Dermis blood vessel endothelial cell (primary cell): ENCODE measurements at regions not wholly inside any gene's neighbourhood (a gene's known extent, or its start where the extent isn't known, plus 50 kb on each side); places are given as distances from the start of the nearest gene placed in this dataset.

Source experiments
- DNase-seq: peaks from one replicate; pipeline ENCODE4 v3.0.0; 2010

DNA sequence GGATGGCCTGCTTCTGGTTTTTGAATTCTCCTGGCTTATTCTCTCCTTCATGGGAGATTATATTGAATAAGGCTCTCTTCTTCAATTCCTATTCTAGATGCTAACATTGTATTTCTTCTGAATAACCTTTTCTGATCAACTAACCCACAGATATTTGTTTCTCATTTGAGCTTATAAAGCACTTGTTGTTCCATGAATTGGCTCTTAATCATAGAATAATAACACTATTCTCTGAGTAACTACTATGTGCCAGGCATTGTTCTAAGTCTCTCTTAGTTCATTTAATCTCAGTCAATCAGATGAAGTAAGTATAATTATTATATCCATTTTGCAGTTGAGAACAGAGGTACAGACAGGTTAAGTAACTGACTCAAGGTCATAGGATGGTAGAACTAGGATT is 136.3 kb upstream of the MLIP start:
- DNase-seq = no peak

- no peak for DNase-seq
These were observed 135.2 kb upstream of the MLIP start for GRCh38 chr6:53975941-53976615.

DNA sequence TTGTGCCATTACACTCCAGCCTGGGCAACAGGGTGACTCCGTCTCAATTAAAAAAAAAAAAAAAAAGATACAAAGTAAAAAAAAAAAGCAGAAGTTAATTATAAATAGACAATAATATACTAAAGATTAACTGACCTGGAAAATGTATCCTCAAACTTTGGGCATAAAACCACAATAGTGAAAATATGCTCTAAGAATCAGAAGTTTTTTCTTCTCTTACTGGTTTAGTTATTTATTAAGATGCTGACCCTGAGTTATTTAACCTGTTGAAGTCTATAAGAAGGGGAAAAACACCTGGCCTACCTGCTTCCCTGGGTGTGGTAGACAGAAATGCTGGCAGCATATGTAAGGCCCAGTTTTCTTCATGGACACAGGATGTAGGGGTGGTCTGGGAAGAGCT is 133.7 kb upstream of the MLIP start:
- DNase-seq = no peak

DNA sequence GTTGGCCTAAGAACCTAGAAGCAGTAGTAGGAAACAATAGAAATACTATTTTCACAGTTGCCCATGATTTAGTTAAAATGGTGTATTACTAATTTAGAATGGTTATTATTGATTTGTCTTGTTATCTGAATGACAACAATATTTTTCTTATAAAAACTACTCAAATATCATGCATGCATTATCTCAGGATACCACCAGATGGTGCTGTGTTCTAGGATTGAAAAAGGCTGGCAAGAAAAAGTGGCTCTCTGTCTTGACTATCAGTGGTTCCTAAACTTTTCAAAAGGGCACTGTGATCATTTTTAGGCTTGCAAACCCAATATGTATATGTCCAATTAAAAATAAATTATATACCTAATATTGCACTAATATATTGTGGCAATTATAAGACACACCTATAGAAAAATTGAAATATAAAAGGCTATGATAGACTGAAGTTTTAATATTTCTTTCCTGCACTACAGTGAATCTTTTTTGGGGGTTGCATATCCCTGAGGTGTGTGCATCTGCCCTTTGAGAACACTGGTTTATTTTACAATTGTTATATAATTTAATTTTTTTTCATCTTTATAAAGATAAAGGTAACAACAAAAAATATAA is 131.7 kb upstream of the MLIP start:
- peak; percentile 74 for DNase-seq

GRCh38 chr6:53982366-53983050 is 128.7 kb upstream of the MLIP start:
- no peak for DNase-seq

- DNase-seq = no peak
These were observed 127.9 kb upstream of the MLIP start for GRCh38 chr6:53983301-53983700.

GRCh38 chr6:53984163-53984562 is 127.1 kb upstream of the MLIP start:
- DNase-seq = peak; percentile 87

GRCh38 chr6:53984581-53984980 is 126.7 kb upstream of the MLIP start:
- no peak for DNase-seq

DNA sequence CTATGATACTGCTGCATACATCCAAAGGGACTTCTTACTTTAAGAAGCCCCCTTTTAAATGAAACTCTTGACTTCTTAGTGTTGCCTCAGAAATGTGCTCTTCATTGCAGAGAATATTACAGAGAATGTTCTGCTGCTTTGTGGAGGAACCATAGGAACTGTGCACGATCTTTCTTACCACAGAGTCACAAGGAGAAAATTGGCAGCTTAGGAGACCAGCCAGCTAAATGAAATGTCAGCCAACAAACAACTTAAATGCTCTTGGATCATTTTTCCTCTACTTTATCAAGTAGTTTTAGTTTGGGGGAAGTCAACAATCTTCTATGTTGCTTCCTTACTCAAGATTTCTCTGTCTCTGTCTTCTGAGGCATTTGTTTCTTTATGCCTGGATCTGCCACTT is 125.9 kb upstream of the MLIP start:
- no peak for DNase-seq

DNA sequence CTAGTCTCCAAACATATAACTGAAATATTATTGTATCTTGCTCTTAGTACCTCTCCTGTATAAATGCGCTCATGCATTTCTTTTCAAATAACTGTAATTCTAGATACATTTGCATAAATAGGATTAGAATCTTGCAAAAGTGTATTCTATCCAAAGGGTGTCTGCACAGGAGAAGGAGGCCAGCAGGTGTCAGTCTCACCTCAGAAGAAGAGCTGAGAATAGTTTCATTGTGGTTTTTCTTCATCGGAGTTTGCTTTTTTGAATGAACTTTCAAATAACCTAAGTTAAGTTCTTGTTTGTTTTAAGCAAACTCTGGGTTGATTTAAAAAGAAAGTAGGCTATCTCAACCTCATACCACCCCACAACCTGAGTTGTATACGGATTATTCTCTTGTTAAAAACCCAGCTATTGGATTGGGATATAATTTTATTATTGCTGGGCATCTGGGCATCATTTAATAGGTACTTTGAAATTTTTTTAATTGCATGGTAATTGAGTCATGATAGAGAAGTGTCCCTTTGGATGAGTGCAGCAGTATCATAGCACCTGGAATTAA is 125.0 kb upstream of the MLIP start:
- peak; percentile 77 for DNase-seq

DNA sequence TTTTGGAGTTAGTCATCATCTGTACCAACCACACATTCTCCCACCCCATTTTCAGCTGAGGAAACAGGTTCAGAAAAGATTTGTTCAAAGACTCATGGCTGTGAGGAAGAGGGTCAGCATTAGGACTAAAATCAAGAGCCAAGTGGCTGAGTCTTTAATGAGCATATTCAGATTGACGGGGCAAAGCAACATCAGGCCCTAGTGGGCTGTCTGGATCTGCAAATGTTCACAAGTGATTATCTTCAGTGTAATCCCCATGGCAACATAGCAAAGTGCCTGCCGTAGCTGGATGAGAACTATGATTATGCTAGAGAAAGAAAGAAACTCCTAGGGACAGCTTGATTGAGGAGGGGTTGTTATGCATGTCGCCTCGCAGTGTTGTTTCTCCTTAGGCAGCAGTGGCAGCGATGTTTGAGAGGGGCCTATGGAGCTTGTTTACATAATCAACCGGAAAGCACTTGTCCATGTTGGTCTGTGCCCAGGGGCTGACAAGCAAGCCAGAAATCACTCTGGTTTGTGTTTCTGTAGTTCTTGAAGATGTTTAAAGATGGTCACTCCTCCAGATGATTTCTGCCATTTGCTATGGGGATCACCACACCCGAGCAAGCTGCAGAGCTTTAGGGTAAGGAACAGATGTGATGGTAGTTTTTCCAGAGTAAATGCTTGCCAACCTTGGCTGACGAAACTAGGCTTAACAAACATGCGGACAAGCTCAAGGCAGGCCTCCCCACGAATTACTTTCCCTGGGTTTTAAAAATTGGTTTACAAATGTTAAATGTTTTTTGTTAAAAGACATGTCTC is 124.3 kb upstream of the MLIP start:
- peak; percentile 11 for DNase-seq

DNA sequence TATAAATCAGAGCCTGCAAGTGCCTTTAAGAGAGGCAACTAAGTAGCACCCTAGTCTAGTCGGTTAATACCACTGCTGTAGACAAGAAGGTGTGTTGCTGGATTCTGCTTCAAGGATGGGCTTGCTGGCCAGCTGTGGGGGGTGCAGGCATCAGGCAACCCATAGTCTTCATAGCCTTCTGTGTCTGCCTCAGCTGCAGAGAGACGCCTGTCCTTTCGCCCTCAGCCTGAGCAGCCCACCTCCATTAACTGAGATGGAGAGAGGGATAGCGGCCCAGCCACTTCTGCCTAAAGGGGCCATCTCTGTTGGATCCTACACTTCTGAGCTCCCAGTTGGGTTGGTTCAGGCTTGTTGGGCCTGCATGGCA is 123.7 kb upstream of the MLIP start:
- no peak for DNase-seq

- DNase-seq = no peak
These were observed 121.7 kb upstream of the MLIP start for GRCh38 chr6:53989504-53989903.

- peak; percentile 23 for DNase-seq
These were observed 118.7 kb upstream of the MLIP start for GRCh38 chr6:53992522-53992921.

DNA sequence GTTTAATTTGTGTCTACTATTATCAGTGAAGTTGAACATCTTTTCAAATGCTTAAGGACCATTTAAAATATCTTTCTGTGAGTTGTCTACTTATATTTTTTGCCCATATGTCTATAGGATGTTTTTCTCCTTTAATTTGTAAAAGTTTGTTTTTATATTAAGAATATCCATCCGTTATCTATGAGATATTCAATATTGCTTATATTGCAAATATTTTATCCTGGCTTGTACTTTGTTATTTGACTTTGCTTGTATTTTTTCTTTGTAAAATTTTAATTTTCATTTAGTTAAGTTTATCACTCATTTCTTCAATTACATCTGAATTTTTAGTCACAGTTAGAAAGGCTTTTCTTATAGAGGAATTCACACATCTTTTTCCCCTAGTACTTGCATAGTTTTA is 117.0 kb upstream of the MLIP start:
- DNase-seq = no peak

- DNase-seq = no peak
These were observed 115.3 kb upstream of the MLIP start for GRCh38 chr6:53995935-53996334.

GRCh38 chr6:53998303-53998702 is 112.9 kb upstream of the MLIP start:
- DNase-seq = peak; percentile 16

DNA sequence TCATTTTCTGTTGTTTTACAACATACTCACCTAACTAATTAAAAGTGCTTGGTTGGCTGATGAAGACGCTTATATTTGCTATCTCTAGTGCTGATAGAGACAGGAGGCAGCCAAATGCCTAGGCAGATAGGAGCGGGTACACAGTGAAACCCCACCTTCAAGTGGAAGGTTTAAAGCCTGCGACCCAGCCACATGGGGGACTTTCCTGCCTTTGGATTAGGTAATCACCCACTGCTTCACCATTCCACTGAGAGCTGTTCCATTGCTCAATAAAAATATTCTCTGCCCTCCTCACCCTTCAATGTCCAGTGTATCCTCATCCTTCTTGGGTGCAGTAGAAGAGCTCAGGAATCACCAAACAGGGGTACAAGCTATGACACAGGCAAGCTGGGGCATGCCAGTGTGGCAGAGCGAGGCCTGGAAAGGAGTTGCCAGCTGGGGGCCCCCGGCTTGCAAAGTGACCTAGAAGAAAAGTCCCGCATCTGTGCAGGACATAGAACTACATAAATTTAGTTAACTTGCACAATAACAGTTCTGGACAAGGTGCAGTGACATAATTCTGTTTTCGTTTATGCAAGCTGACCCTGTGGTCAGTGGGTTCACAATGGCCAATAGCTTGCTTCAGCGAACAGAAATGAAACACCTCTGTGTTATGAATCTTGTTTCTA is 112.0 kb upstream of the MLIP start:
- DNase-seq = no peak

DNA sequence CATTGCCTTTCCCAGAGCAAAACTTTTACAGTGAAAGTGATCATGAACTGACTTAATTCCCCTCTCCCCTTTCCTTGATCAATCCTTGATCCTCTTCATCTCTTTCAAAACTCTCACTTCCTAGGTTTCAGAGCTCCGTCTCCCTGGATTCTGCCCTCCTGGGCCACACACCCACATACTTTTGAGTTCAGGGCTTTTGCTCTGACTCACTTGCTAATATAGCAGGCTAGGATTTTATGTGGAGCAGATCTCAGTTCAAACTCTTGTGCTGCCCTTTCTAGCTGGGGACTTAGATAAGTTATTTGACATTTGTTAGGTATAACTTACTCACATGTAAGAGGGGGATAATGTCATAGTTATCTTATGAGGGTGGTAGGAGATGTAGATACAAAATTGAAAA is 109.1 kb upstream of the MLIP start:
- no peak for DNase-seq

DNA sequence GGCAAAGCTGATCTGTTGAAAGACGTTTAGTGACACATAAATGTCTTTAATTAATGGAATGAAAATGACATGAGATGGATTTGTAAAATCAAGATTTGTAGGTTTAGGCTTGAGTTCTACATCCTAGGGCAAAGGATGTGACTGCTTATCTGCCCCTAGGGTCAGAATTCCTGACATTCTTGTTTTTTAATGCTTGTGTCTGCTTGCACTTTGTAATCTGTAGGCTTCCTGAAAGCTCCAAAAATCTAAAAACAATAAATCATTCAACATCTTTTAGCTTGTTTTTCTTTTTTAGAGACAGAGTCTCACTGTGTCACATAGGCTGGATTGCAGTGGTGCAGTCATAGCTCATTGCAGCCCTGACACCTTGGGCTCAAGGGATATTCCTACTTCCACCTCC is 107.9 kb upstream of the MLIP start:
- no peak for DNase-seq

- DNase-seq = no peak
These were observed 102.7 kb upstream of the MLIP start for GRCh38 chr6:54008589-54008988.

GRCh38 chr6:54009052-54009654 is 102.1 kb upstream of the MLIP start:
- DNase-seq = no peak
